ENCODE measurements at regions not wholly inside any gene's neighbourhood (a gene's known extent, or its start where the extent isn't known, plus 50 kb on each side); places are given as distances from the start of the nearest gene placed in this dataset.
A peak's percentile ranks its signal among the peaks of the same experiment; 100 is the strongest.

DNA sequence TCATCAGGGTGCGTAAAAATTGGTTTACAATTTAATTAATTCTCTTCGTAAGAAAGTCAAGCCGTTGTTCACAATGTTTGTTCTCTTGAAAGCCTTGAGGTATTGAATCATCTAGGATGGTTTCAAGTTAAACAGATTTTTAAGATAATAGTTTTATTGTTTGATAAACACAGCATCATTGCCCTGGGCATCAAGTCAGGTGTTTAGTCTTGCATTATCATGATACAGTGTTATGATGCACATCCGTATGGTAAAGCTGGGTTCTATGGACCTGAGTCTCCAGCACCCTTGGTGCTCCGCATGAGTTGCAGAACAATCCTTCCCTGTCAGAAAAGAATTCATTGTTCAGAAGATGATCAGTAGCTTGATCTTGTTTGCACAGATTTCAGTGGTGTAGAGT is 359.5 kb downstream of the LMO4 start:
- Histone ChIP-seq H3K27ac (no peak overlapping the region), H3K4me1 (replicated peaks in 1 of 2) (peaks cover 23 to 33% of the 10 kb centered on the region in 2 donors), H3K4me3 (no peak overlapping the region)
- in situ Hi-C loops (cut with MboI; ENCODE audit: low pct_unique_long_range_greater_than_20kb in 2 of 9, low sequenced_read_pairs in 9 of 9, unreplicated experiment in 9 of 9): no loop called here
- ATAC-seq (replicated peaks in 6 of 8): no peak
- WGBS, 10 experiments: 90 to 100% (median 99%) methylated on average over 1 to 5 of the region's 5 CpGs; no CpG with 5 or more reads in 2 of the 10 experiments

DNA sequence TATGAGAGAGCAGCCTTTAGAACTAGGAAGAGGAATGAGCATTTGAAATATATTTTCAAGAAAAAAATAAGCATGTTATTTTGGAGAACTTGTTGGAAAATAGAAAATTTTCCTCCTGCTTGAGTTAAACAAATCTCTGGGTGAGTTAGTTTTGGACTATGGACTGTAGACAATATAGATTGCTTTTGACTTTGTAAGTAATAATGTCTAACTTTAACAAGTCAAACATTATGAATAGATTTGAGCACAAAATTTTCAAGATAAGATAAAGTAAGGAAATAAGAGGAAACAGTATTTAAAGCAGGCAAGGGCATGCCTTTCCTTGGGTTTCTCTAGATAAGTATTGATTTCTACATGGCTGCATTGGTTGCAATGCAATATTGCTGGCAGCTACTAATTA is 360.8 kb downstream of the LMO4 start:
- in situ Hi-C loops (cut with MboI; ENCODE audit: low pct_unique_long_range_greater_than_20kb in 2 of 9, low sequenced_read_pairs in 9 of 9, unreplicated experiment in 9 of 9): no loop called here
- ATAC-seq (replicated peaks in 6 of 8): no peak
- no peak overlapping the region for H3K27ac ChIP-seq
- H3K4me1 ChIP-seq (replicated peaks in 1 of 2): peaks cover 18 to 20% of the 10 kb centered on the region in 2 donors
- no peak overlapping the region for H3K4me3 ChIP-seq

DNA sequence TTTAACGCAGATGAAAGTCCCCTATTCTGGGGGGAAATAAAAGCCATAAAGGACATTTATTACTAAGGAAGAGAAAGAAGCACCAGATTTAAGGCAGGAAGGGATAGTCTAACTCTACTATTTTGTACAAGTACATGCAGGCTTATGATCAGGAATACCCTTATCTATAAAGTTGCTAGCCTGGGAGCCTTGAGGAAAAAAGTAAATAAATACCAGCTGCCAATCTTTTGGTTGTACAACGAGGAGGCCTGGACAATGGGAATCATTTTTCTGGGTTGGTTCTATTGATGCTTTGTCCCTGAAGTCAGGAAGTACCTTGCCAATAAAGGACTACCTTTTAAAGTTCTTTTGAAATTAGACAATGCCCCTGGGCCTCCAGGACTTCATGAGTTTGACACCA is 367.8 kb downstream of the LMO4 start:
- no peak overlapping the region for H3K4me3 ChIP-seq
- no peak for ATAC-seq (replicated peaks in 6 of 8)
- in situ Hi-C loops (cut with MboI; ENCODE audit: low pct_unique_long_range_greater_than_20kb in 2 of 9, low sequenced_read_pairs in 9 of 9, unreplicated experiment in 9 of 9): no loop called here
- 60 to 100% (median 80%) methylated on average over 1 to 2 of the region's 2 CpGs for WGBS, 10 experiments
- no peaks in the 10 kb centered on the region for H3K4me1 ChIP-seq (replicated peaks in 1 of 2)
- H3K27ac ChIP-seq: no peak overlapping the region

DNA sequence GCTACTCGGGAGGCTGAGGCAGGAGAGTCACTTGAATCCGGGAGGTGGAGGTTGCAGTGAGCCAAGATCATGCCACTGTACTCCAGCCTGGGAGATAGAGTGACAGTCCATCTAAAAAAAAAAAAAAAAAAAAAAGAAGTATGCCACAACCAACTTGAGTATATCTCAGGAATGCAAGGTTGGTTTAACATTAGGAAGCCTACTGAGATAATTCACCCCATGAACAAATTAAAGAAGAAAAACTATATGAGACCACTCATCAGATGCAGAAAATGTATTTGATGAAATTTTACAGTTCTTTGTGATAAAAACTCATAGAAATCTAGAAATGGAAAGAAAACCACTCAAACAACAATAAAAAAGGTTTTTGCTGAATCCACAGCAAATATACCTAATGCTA is 373.8 kb downstream of the LMO4 start:
- no peak for ATAC-seq (replicated peaks in 6 of 8)
- H3K4me3 ChIP-seq: no peak overlapping the region
- peaks cover 6 to 7% of the 10 kb centered on the region in 2 donors for H3K4me1 ChIP-seq (replicated peaks in 1 of 2)
- 61 to 100% (median 100%) methylated on average over 1 to 2 of the region's 2 CpGs; no CpG with 5 or more reads in 1 of the 10 experiments for WGBS, 10 experiments
- in situ Hi-C loops (cut with MboI; ENCODE audit: low pct_unique_long_range_greater_than_20kb in 2 of 9, low sequenced_read_pairs in 9 of 9, unreplicated experiment in 9 of 9): no loop called here
- H3K27ac ChIP-seq: no peak overlapping the region

DNA sequence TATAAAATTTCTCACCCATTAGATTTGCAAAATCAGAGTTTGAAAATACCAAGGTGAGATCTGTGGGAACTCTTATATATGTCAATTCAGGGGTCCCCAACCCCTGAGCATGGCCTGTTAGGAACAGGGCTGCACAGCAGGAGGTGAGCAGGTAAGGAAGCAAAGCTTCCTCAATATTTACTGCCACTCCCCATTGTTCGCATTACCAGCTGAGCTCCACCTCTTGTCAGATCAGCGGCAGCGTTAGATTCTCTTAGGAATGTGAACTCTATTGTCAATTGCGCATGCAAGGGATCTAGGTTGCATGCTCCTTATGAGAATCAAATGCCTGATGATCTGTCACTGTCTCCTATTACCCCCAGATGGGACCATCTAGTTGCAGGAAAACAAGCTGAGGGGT is 376.6 kb downstream of the LMO4 start:
- in situ Hi-C loops (cut with MboI; ENCODE audit: low pct_unique_long_range_greater_than_20kb in 2 of 9, low sequenced_read_pairs in 9 of 9, unreplicated experiment in 9 of 9): no loop called here
- H3K27ac ChIP-seq: no peak overlapping the region
- ATAC-seq (replicated peaks in 6 of 8): no peak
- 57 to 100% (median 95%) methylated on average over 1 to 4 of the region's 4 CpGs; no CpG with 5 or more reads in 3 of the 10 experiments for WGBS, 10 experiments
- H3K4me3 ChIP-seq: no peak overlapping the region
- peaks cover 7% of the 10 kb centered on the region in 2 donors for H3K4me1 ChIP-seq (replicated peaks in 1 of 2)

DNA sequence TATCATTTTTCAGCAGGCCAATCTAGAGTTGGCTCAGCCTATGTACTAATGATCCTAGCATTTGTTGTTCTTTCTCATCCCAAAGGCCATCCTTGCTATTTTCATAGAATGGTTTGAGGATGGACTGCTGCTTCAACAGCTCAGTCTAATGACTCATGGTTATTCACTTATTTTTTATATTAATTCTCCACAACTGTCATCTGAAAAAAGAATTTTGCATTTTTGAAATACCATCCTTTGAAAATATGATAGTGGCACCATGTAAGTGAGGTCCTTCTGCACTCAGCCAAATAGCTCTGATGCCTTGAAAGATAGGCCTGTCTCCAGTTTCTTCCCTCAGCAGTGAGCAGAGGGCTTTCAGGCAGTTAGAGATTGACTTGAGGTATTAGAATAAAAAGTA is 377.5 kb downstream of the LMO4 start:
- in situ Hi-C loops (cut with MboI; ENCODE audit: low pct_unique_long_range_greater_than_20kb in 2 of 9, low sequenced_read_pairs in 9 of 9, unreplicated experiment in 9 of 9): no loop called here

DNA sequence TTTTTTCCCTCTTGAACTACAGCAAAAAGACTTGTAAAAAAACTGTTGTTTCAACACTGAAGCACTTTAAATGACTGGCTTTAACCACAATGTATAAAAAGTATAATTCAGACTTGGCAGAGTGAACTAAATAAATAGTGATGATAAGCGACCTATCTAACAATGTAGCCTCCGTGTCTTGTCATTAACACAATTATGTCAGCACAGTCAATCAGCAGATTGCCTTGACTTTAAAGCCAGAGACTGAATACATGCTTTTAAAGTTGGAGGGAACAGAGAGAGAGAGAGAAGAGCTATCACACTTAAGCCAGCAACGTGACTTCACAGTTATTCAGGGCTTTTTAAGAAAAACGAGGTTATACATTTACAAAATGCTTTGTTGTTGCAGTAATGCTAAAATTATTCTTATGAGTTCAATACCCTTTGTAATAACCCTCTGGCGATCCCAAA is 378.1 kb downstream of the LMO4 start:
- H3K4me3 ChIP-seq: no peak overlapping the region
- H3K4me1 ChIP-seq (replicated peaks in 1 of 2): peaks cover 7% of the 10 kb centered on the region in 2 donors
- WGBS, 10 experiments: 5 to 73% (median 19%) methylated on average over 1 to 5 of the region's 5 CpGs
- ATAC-seq (replicated peaks in 6 of 8): no peak
- H3K27ac ChIP-seq: no peak overlapping the region
- in situ Hi-C loops (cut with MboI; ENCODE audit: low pct_unique_long_range_greater_than_20kb in 2 of 9, low sequenced_read_pairs in 9 of 9, unreplicated experiment in 9 of 9): no loop called here

More for the DNA sequence above, 377.5 kb downstream of the LMO4 start:
- H3K27ac ChIP-seq: no peak overlapping the region
- no peak for ATAC-seq (replicated peaks in 6 of 8)
- peaks cover 7% of the 10 kb centered on the region in 2 donors for H3K4me1 ChIP-seq (replicated peaks in 1 of 2)
- no peak overlapping the region for H3K4me3 ChIP-seq

DNA sequence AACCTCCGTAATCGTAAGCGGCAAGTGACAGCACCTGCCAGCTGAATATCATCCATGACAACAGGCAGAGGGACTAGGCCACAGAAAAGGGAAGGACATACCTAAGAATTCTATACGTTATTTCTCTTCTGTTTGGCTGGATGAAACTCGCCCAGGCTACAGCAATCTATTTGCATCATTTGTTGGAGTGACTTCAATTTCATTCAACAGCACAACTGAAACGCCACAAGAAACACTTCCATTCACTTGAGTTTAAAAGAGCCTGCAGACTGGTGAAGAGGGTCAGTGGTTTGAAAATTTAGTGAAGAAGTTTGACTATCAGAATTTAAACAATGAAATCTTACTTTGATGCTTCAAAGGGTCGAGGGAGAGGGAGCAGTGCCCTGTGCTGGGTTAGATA is 378.7 kb downstream of the LMO4 start:
- WGBS, 10 experiments: 29 to 84% (median 55%) methylated on average over 1 to 7 of the region's 7 CpGs
- no peak for ATAC-seq (replicated peaks in 6 of 8)
- in situ Hi-C loops (cut with MboI; ENCODE audit: low pct_unique_long_range_greater_than_20kb in 2 of 9, low sequenced_read_pairs in 9 of 9, unreplicated experiment in 9 of 9): no loop called here
- H3K4me3 ChIP-seq: no peak overlapping the region
- no peak overlapping the region for H3K27ac ChIP-seq
- H3K4me1 ChIP-seq (replicated peaks in 1 of 2): peaks cover 7% of the 10 kb centered on the region in 2 donors

DNA sequence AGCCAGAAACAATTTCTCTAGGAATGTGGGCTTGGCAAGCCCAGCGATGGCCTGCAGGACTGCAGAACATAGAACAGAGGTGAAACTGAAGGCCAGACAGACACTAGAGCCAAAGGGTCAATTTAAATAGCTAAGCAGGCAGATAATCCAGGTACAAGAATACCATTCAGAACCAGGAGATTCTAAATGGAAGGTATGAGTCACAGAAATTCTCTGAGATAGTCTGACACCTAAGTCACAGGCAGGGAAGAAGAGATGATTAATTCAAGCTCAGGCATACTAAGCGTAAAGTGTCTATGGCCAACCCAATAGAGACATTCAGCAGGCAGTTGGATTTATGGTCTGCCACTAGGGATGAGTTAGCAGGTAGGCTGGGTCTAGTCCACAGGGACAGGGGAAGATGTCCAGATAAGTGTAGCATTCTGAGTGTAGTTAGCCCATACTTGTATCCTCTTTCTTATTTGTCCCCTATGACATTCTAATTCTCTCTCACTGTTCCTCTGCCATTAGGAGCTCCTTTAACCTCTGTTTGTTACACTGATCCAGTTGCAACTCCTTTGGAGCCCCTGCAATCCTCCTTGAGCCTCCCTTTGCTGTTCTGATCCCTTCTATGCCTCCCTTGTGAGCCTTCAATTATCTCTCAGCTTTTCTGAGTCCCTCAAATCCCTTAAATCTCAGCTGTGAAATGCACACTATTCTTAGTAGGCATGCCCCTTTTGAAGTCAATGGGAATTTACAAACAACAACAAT is 383.8 kb downstream of the LMO4 start:
- peaks cover 0 to 2% of the 10 kb centered on the region in 2 donors for H3K4me1 ChIP-seq (replicated peaks in 1 of 2)
- no peak overlapping the region for H3K27ac ChIP-seq
- no peak overlapping the region for H3K4me3 ChIP-seq
- WGBS, 10 experiments: 45 to 100% (median 80%) methylated on average over 1 to 2 of the region's 2 CpGs; no CpG with 5 or more reads in 1 of the 10 experiments
- in situ Hi-C loops (cut with MboI; ENCODE audit: low pct_unique_long_range_greater_than_20kb in 2 of 9, low sequenced_read_pairs in 9 of 9, unreplicated experiment in 9 of 9): no loop called here
- ATAC-seq (replicated peaks in 6 of 8): peak in 3 of 8 experiments; percentile 59 to 70 (median 61)

DNA sequence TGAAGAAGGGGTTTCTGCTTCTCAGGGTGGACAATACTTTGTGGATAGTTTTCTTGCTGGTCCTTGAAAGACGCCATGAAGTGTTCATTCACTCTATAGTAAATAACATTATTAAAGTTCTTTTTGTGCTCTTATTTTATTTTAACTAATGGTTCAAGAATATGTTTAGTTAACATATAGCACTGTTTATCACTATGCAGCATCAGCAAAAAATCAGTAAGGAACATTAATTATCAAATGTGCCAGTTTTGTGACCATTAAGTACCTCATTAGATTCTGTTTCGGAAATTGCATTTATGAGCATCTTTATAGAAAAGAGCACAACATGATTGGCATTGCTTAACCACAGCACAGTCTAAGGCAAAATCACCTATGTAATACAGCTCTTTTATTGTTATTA is 385.6 kb downstream of the LMO4 start:
- no peak for ATAC-seq (replicated peaks in 6 of 8)
- in situ Hi-C loops (cut with MboI; ENCODE audit: low pct_unique_long_range_greater_than_20kb in 2 of 9, low sequenced_read_pairs in 9 of 9, unreplicated experiment in 9 of 9): no loop called here
- Histone ChIP-seq H3K4me1 (replicated peaks in 1 of 2) (no peaks in the 10 kb centered on the region), H3K4me3 (no peak overlapping the region), H3K27ac (no peak overlapping the region)
- WGBS, 10 experiments: 83 to 100% (median 100%) methylated on average over 1 to 2 of the region's 2 CpGs; no CpG with 5 or more reads in 1 of the 10 experiments

DNA sequence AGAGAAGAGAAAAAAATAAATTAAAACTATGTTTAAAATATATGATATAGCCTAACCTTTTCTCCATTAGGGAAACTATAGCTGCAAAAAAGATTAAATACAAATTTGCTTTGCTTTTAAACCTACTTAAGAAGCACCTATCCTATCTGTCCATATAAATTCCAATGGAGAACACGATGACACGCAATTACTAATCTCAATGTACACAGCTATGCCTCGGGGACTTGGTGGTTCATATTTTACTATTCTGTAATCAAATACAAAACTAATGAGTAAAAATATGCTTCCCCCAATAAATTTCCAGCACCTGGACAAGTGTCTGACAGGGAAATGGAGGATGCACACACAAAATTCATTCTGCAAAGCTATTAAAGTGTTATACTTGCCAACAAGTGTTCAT is 386.4 kb downstream of the LMO4 start:
- Histone ChIP-seq H3K4me1 (replicated peaks in 1 of 2) (no peaks in the 10 kb centered on the region), H3K27ac (no peak overlapping the region), H3K4me3 (no peak overlapping the region)
- WGBS, 10 experiments: 64 to 100% (median 90%) methylated on average over 2 to 3 of the region's 3 CpGs; no CpG with 5 or more reads in 1 of the 10 experiments
- ATAC-seq (replicated peaks in 6 of 8): no peak
- in situ Hi-C loops (cut with MboI; ENCODE audit: low pct_unique_long_range_greater_than_20kb in 2 of 9, low sequenced_read_pairs in 9 of 9, unreplicated experiment in 9 of 9): no loop called here

DNA sequence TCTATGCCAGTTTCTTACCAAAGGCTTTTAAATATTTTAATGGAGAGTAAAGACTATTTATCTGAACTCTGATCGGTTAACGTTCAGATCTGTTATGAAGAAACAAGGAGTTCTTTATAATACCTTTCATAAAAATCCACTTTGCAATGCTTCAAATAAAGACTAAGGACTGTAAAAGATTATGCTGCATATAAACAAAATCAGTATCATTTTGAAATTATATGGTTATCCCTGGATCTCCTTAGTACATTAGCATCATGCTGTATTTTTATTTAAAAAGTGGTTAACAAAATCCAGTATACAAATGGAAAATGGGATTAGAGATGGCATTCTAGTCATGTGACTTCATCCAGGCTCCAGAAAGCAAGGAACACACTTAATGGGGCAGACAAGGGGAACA is 386.8 kb downstream of the LMO4 start:
- ATAC-seq (replicated peaks in 6 of 8): no peak
- Histone ChIP-seq H3K4me3 (no peak overlapping the region), H3K4me1 (replicated peaks in 1 of 2) (no peaks in the 10 kb centered on the region), H3K27ac (no peak overlapping the region)
- 47 to 95% (median 71%) methylated on average over 2 of the region's 2 CpGs; no CpG with 5 or more reads in 1 of the 10 experiments for WGBS, 10 experiments
- in situ Hi-C loops (cut with MboI; ENCODE audit: low pct_unique_long_range_greater_than_20kb in 2 of 9, low sequenced_read_pairs in 9 of 9, unreplicated experiment in 9 of 9): no loop called here

DNA sequence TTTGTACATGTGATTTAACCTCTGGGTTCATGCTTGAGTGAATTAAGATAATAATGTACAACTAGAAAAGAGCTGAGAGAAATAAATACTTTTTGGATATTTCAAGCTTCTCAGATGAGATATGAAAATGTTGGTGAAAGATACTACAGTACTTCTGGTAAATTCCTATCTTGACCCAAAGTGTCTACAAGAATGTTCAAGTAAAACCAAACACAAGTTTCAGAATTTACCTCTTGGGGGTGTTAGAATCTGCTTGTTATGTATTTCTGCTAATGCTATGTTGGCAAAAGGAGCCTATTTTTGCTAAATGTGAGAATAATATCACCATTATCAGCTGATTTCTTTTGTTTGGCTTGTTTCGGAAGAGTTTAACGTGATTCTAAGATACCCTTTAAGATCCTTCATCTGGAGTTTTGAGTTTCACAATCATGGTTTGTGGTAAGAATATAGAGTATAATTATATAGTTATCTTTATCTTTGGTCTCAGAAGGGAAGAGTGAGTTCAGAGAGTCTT is 388.5 kb downstream of the LMO4 start:
- in situ Hi-C loops (cut with MboI; ENCODE audit: low pct_unique_long_range_greater_than_20kb in 2 of 9, low sequenced_read_pairs in 9 of 9, unreplicated experiment in 9 of 9): no loop called here
- no peak for ATAC-seq (replicated peaks in 6 of 8)
- Histone ChIP-seq H3K4me1 (replicated peaks in 1 of 2) (no peaks in the 10 kb centered on the region), H3K4me3 (no peak overlapping the region), H3K27ac (no peak overlapping the region)
- WGBS, 10 experiments: 83 to 100% (median 96%) methylated on average over 1 to 2 of the region's 2 CpGs; no CpG with 5 or more reads in 1 of the 10 experiments
